ENCODE measurements at regions not wholly inside any gene's neighbourhood (a gene's known extent, or its start where the extent isn't known, plus 50 kb on each side); places are given as distances from the start of the nearest gene placed in this dataset.

DNA sequence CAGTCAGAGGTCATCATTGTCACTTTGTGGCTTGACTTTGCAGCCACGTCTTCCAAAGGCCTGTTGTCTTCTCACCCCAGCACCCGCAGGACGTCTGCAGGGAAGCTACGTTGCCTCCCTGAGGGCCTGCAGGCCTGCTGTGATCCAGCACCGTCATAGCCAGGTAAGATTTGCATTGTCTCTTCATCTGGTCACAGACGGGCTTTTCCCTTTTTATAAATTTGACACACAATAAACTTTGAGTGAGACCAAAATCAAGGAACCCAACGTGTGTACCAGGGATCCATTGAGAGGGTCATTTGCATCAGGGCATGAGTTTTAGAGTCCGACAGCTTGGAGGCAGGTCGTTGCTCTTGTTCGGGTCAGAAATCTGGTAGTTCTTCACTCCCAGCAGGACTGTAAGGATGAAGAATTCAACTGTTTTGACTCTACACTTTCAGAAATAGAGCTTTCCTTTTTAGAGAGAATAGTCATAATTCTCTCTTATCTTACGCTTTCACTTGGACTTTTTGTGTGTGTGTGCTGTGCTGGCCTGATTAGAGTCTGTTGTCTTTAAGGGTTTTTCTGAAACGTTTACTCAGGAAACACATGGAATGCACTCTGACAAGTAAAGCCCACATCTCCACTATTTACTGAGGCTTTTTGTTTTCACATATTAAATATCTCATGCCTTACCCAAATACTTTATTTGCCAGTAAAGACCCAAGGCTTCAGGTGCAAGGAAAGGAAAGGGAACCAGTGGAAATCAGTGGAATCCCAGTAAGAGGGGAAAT is 177.2 kb upstream of the TAB2 start (continued):
- TF ChIP-seq GTF2F1 (IDR thresholded peaks at IDR 0.05; ENCODE audit: borderline replicate concordance, low read depth, low read length) (no peak), POLR2AphosphoS5 (IDR thresholded peaks at IDR 0.05; ENCODE audit: low read depth, low read length) (no peak), BCL11A (IDR thresholded peaks at IDR 0.05; ENCODE audit: low read depth in 2 of 2, low read length in 2 of 2) (no peak), JUN (IDR thresholded peaks at IDR 0.05; ENCODE audit: low read depth, low read length) (no peak)

All from H1 (cell line).